GM23338 (cell line): ENCODE measurements at regions not wholly inside any gene's neighbourhood (a gene's known extent, or its start where the extent isn't known, plus 50 kb on each side); places are given as distances from the start of the nearest gene placed in this dataset.

Source experiments
- ATAC-seq: fragments of 200-7000 bp; cut with Tn5 transposase; 3 replicates; pipeline ENCODE4 v1.9.1; 2020
- DNase-seq: peaks from one replicate; pipeline ENCODE4 v3.0.0-alpha.2; 2015; ENCODE audit warnings: low spot score
- H2AFZ ChIP-seq: fragments of 200-600 bp; sonication (generic); 2 replicates; pipeline ENCODE4 v1.8.0; 2016; ENCODE audit warnings: antibody characterized with exemption, mild to moderate bottlenecking, moderate library complexity
- H3F3A ChIP-seq: fragments of 200-600 bp; sonication (generic); replicated peaks from 2 replicates; pipeline ENCODE4 v1.8.0; 2017; ENCODE audit warnings: antibody characterized with exemption, mixed run types, low read depth
- H3K27ac ChIP-seq: fragments of 200-600 bp; sonication (generic); 2 replicates; pipeline ENCODE4 v1.6.1; 2016; ENCODE audit warnings: low read depth
- H3K27me3 ChIP-seq: fragments of 200-600 bp; sonication (generic); 2 replicates; pipeline ENCODE4 v1.8.0; 2016; ENCODE audit warnings: mild to moderate bottlenecking, mixed run types, moderate library complexity; ENCODE audit not compliant: insufficient read depth
- H3K36me3 ChIP-seq: fragments of 200-600 bp; sonication (generic); 2 replicates; pipeline ENCODE4 v1.8.0; 2016; ENCODE audit warnings: mild to moderate bottlenecking; ENCODE audit not compliant: insufficient read depth
- H3K4me1 ChIP-seq: fragments of 200-600 bp; sonication (generic); 2 replicates; pipeline ENCODE4 v1.8.0; 2016; ENCODE audit warnings: mild to moderate bottlenecking, moderate library complexity; ENCODE audit not compliant: insufficient read depth
- H3K4me2 ChIP-seq: fragments of 200-600 bp; sonication (generic); 2 replicates; pipeline ENCODE4 v1.7.1; 2017; ENCODE audit warnings: mixed run types
- H3K4me3 ChIP-seq: fragments of 200-600 bp; sonication (generic); 2 replicates; pipeline ENCODE4 v1.6.1; 2016; ENCODE audit warnings: mixed run types
- H3K79me2 ChIP-seq: fragments of 200-600 bp; sonication (generic); replicated peaks from 2 replicates; pipeline ENCODE4 v1.8.0; 2017; ENCODE audit warnings: mild to moderate bottlenecking; ENCODE audit not compliant: insufficient read depth
- H3K9me2 ChIP-seq: fragments of 200-600 bp; sonication (generic); 2 replicates; pipeline ENCODE4 v1.8.0; 2017; ENCODE audit not compliant: insufficient read depth
- H4K20me1 ChIP-seq: fragments of 200-600 bp; sonication (generic); replicated peaks from 2 replicates; pipeline ENCODE4 v1.8.0; 2017; ENCODE audit warnings: mild to moderate bottlenecking; ENCODE audit not compliant: insufficient read depth
- H3K27ac Mint-ChIP-seq: 2 replicates; pipeline ENCODE4 v1.8.0; 2020; ENCODE audit warnings: inconsistent platforms, mild to moderate bottlenecking, moderate library complexity, mixed read lengths
- H3K27me3 Mint-ChIP-seq: 3 replicates; pipeline ENCODE4 v1.8.0; 2022; ENCODE audit warnings: low read depth, mild to moderate bottlenecking, moderate library complexity, mixed read lengths, inconsistent platforms; ENCODE audit not compliant: insufficient read depth, poor library complexity
- H3K36me3 Mint-ChIP-seq: 3 replicates; pipeline ENCODE4 v1.8.0; 2021; ENCODE audit warnings: low read depth, mild to moderate bottlenecking, inconsistent platforms, moderate library complexity, mixed read lengths
- H3K4me1 Mint-ChIP-seq: 3 replicates; pipeline ENCODE4 v1.8.0; 2020; ENCODE audit warnings: mild to moderate bottlenecking, inconsistent platforms, mixed read lengths
- H3K4me3 Mint-ChIP-seq: 3 replicates; pipeline ENCODE4 v1.8.0; 2021; ENCODE audit warnings: moderate library complexity, mild to moderate bottlenecking, inconsistent platforms, mixed read lengths
- H3K9me3 Mint-ChIP-seq: 3 replicates; pipeline ENCODE4 v1.8.0; 2020; ENCODE audit warnings: moderate library complexity, mild to moderate bottlenecking, inconsistent platforms, mixed read lengths
- CREB1 ChIP-seq: fragments of 250-450 bp; sonication (Bioruptor Pico); IDR thresholded peaks from 2 replicates; pipeline ENCODE4 v1.5.0; 2020; ENCODE audit warnings: low read depth, mild to moderate bottlenecking, moderate library complexity
- CTCF ChIP-seq, 2 experiments: fragments of 200-600 bp in 1 of 2; sonication (generic) in 1 of 2; conservative IDR thresholded peaks; 2 replicates each; pipeline versions ENCODE4 v1.5.1 to v1.6.1; 2016 to 2017; ENCODE audit warnings: antibody characterized with exemption in 2 of 2, low read depth in 2 of 2, mild to moderate bottlenecking in 2 of 2, moderate library complexity in 1 of 2
- ETS1 ChIP-seq: IDR thresholded peaks from 2 replicates; pipeline ENCODE4 v1.6.1; 2016; ENCODE audit warnings: antibody characterized with exemption
- EZH2 ChIP-seq: fragments of 200-600 bp; sonication (generic); IDR thresholded peaks from one replicate; pipeline ENCODE4 v1.8.0; 2017; ENCODE audit warnings: antibody characterized with exemption, mild to moderate bottlenecking, low read depth; ENCODE audit not compliant: unreplicated experiment
- EZH2phosphoT487 ChIP-seq: fragments of 200-600 bp; sonication (generic); IDR thresholded peaks from one replicate; pipeline ENCODE4 v1.8.1; 2018; ENCODE audit warnings: antibody characterized with exemption; ENCODE audit not compliant: unreplicated experiment
- JUNB ChIP-seq: IDR thresholded peaks from one replicate; pipeline ENCODE4 v1.6.1; 2016; ENCODE audit warnings: antibody characterized with exemption; ENCODE audit not compliant: unreplicated experiment
- NANOG ChIP-seq: IDR thresholded peaks from 2 replicates; pipeline ENCODE4 v1.6.1; 2016; ENCODE audit warnings: antibody characterized with exemption, borderline replicate concordance
- POLR2AphosphoS5 ChIP-seq: IDR thresholded peaks from 2 replicates; pipeline ENCODE4 v1.6.1; 2016; ENCODE audit warnings: antibody characterized with exemption, low read depth
- STAT1 ChIP-seq: IDR thresholded peaks from one replicate; pipeline ENCODE4 v1.6.1; 2016; ENCODE audit warnings: antibody characterized with exemption; ENCODE audit not compliant: unreplicated experiment
- ZNF114 ChIP-seq: fragments of 250-450 bp; sonication (Bioruptor Pico); IDR thresholded peaks from 2 replicates; pipeline ENCODE4 v1.5.0; 2020; ENCODE audit warnings: mild to moderate bottlenecking, moderate library complexity
- ZNF331 ChIP-seq: fragments of 250-450 bp; sonication (Bioruptor Pico); IDR thresholded peaks from 2 replicates; pipeline ENCODE4 v1.5.0; 2020; ENCODE audit warnings: low read depth, mild to moderate bottlenecking, moderate library complexity
- TF ChIP-seq, protein P1 (sequence below): IDR thresholded peaks from one replicate; pipeline ENCODE4 v1.6.1; 2018; ENCODE audit warnings: antibody characterized with exemption; ENCODE audit not compliant: unreplicated experiment
- TF ChIP-seq, protein P2 (sequence below): fragments of 250-450 bp; sonication (Bioruptor Pico); IDR thresholded peaks from 2 replicates; pipeline ENCODE4 v1.5.0; 2020; ENCODE audit warnings: mild to moderate bottlenecking, moderate library complexity

- Histone ChIP-seq H3K9me2 (no peaks in the 10 kb centered on the region), H3K27me3 (no peaks in the 10 kb centered on the region), H3K27ac (no peak overlapping the region), H3K4me1 (no peaks in the 10 kb centered on the region), H3K79me2 (no peaks in the 10 kb centered on the region), H3K4me3 (no peak overlapping the region), H3K36me3 (no peaks in the 10 kb centered on the region), H3K4me2 (no peak overlapping the region), H4K20me1 (no peaks in the 10 kb centered on the region), H2AFZ (no peak overlapping the region), H3F3A (no peaks in the 10 kb centered on the region)
- no peak overlapping the region for H3K27ac Mint-ChIP-seq
- H3K4me3 Mint-ChIP-seq = no peak overlapping the region
- H3K27me3 Mint-ChIP-seq = no peaks in the 10 kb centered on the region
- no peaks in the 10 kb centered on the region for H3K9me3 Mint-ChIP-seq
- H3K4me1 Mint-ChIP-seq = no peaks in the 10 kb centered on the region
- H3K36me3 Mint-ChIP-seq = no peaks in the 10 kb centered on the region
- DNase-seq = no peak
- no peak for ATAC-seq
- TF ChIP-seq ETS1 = no peak
- TF ChIP-seq EZH2phosphoT487 = no peak
- no peak for TF ChIP-seq JUNB
- TF ChIP-seq, protein P1, sequence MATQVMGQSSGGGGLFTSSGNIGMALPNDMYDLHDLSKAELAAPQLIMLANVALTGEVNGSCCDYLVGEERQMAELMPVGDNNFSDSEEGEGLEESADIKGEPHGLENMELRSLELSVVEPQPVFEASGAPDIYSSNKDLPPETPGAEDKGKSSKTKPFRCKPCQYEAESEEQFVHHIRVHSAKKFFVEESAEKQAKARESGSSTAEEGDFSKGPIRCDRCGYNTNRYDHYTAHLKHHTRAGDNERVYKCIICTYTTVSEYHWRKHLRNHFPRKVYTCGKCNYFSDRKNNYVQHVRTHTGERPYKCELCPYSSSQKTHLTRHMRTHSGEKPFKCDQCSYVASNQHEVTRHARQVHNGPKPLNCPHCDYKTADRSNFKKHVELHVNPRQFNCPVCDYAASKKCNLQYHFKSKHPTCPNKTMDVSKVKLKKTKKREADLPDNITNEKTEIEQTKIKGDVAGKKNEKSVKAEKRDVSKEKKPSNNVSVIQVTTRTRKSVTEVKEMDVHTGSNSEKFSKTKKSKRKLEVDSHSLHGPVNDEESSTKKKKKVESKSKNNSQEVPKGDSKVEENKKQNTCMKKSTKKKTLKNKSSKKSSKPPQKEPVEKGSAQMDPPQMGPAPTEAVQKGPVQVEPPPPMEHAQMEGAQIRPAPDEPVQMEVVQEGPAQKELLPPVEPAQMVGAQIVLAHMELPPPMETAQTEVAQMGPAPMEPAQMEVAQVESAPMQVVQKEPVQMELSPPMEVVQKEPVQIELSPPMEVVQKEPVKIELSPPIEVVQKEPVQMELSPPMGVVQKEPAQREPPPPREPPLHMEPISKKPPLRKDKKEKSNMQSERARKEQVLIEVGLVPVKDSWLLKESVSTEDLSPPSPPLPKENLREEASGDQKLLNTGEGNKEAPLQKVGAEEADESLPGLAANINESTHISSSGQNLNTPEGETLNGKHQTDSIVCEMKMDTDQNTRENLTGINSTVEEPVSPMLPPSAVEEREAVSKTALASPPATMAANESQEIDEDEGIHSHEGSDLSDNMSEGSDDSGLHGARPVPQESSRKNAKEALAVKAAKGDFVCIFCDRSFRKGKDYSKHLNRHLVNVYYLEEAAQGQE = no peak
- no peak for TF ChIP-seq POLR2AphosphoS5
- TF ChIP-seq, protein P2, sequence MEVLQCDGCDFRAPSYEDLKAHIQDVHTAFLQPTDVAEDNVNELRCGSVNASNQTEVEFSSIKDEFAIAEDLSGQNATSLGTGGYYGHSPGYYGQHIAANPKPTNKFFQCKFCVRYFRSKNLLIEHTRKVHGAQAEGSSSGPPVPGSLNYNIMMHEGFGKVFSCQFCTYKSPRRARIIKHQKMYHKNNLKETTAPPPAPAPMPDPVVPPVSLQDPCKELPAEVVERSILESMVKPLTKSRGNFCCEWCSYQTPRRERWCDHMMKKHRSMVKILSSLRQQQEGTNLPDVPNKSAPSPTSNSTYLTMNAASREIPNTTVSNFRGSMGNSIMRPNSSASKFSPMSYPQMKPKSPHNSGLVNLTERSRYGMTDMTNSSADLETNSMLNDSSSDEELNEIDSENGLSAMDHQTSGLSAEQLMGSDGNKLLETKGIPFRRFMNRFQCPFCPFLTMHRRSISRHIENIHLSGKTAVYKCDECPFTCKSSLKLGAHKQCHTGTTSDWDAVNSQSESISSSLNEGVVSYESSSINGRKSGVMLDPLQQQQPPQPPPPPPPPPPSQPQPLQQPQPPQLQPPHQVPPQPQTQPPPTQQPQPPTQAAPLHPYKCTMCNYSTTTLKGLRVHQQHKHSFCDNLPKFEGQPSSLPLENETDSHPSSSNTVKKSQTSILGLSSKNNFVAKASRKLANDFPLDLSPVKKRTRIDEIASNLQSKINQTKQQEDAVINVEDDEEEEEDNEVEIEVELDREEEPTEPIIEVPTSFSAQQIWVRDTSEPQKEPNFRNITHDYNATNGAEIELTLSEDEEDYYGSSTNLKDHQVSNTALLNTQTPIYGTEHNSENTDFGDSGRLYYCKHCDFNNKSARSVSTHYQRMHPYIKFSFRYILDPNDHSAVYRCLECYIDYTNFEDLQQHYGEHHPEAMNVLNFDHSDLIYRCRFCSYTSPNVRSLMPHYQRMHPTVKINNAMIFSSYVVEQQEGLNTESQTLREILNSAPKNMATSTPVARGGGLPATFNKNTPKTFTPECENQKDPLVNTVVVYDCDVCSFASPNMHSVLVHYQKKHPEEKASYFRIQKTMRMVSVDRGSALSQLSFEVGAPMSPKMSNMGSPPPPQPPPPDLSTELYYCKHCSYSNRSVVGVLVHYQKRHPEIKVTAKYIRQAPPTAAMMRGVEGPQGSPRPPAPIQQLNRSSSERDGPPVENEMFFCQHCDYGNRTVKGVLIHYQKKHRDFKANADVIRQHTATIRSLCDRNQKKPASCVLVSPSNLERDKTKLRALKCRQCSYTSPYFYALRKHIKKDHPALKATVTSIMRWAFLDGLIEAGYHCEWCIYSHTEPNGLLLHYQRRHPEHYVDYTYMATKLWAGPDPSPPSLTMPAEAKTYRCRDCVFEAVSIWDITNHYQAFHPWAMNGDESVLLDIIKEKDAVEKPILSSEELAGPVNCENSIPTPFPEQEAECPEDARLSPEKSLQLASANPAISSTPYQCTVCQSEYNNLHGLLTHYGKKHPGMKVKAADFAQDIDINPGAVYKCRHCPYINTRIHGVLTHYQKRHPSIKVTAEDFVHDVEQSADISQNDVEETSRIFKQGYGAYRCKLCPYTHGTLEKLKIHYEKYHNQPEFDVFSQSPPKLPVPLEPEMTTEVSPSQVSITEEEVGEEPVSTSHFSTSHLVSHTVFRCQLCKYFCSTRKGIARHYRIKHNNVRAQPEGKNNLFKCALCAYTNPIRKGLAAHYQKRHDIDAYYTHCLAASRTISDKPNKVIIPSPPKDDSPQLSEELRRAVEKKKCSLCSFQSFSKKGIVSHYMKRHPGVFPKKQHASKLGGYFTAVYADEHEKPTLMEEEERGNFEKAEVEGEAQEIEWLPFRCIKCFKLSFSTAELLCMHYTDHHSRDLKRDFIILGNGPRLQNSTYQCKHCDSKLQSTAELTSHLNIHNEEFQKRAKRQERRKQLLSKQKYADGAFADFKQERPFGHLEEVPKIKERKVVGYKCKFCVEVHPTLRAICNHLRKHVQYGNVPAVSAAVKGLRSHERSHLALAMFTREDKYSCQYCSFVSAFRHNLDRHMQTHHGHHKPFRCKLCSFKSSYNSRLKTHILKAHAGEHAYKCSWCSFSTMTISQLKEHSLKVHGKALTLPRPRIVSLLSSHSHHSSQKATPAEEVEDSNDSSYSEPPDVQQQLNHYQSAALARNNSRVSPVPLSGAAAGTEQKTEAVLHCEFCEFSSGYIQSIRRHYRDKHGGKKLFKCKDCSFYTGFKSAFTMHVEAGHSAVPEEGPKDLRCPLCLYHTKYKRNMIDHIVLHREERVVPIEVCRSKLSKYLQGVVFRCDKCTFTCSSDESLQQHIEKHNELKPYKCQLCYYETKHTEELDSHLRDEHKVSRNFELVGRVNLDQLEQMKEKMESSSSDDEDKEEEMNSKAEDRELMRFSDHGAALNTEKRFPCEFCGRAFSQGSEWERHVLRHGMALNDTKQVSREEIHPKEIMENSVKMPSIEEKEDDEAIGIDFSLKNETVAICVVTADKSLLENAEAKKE (CRISPR knock-in tag) = no peak
- no peak for TF ChIP-seq STAT1
- TF ChIP-seq EZH2 = no peak
- no peak for TF ChIP-seq CREB1 (CRISPR knock-in tag)
- TF ChIP-seq CTCF (conservative IDR thresholded peaks at IDR 0.05; ENCODE audit: low read depth in 2 of 2) = no peak
- no peak for TF ChIP-seq ZNF331 (CRISPR knock-in tag)
- no peak for TF ChIP-seq NANOG
- no peak for TF ChIP-seq ZNF114 (CRISPR knock-in tag)
These were observed 84.5 kb upstream of the UXT start for GRCh38 chrX:47743504-47743903.
